PFSK-1 (cell line): ENCODE measurements at regions not wholly inside any gene's neighbourhood (a gene's known extent, or its start where the extent isn't known, plus 50 kb on each side); places are given as distances from the start of the nearest gene placed in this dataset.

Experiments used
- FOXP2 ChIP-seq: optimal IDR thresholded peaks from 2 replicates; pipeline ENCODE3; 2011; ENCODE audit warnings: borderline replicate concordance, control low read depth, inconsistent platforms; ENCODE audit not compliant: insufficient read depth; ENCODE audit errors: extremely low read length, extremely low read depth
- POLR2AphosphoS5 ChIP-seq: IDR thresholded peaks from 2 replicates; pipeline ENCODE4 v1.6.1; 2012; ENCODE audit warnings: low read depth, mild to moderate bottlenecking, control low read depth, low read length, moderate library complexity
- REST ChIP-seq, 2 experiments: IDR thresholded peaks; 2 replicates each; pipeline versions ENCODE4 v1.6.1 to v1.8.0; 2011 to 2012; ENCODE audit warnings: low read depth in 2 of 2, low read length in 2 of 2, control low read depth in 1 of 2, inconsistent platforms in 1 of 2, mild to moderate bottlenecking in 1 of 2, moderate library complexity in 1 of 2; ENCODE audit not compliant: insufficient read depth in 1 of 2
- SIN3A ChIP-seq: IDR thresholded peaks from 2 replicates; pipeline ENCODE4 v1.6.1; 2012; ENCODE audit warnings: mild to moderate bottlenecking, low read length, moderate library complexity, borderline replicate concordance; ENCODE audit not compliant: insufficient read depth
- TAF1 ChIP-seq: IDR thresholded peaks from 2 replicates; pipeline ENCODE4 v1.6.1; 2012; ENCODE audit warnings: low read length, control low read depth, borderline replicate concordance; ENCODE audit not compliant: insufficient read depth

- TF ChIP-seq FOXP2, result no peak
- TF ChIP-seq REST (IDR thresholded peaks at IDR 0.05; ENCODE audit: insufficient read depth in 1 of 2, low read depth in 2 of 2, low read length in 2 of 2), result no peak
- no peak for TF ChIP-seq TAF1
- no peak for TF ChIP-seq POLR2AphosphoS5
- no peak for TF ChIP-seq SIN3A
Observed at GRCh38 chr5:163815240-163815791, 309.9 kb downstream of the MAT2B start.

- TF ChIP-seq FOXP2, result no peak
- TF ChIP-seq SIN3A, result no peak
Observed at GRCh38 chr5:163821142-163821541, 315.7 kb downstream of the MAT2B start.

GRCh38 chr5:163822548-163822947 lies 317.1 kb downstream of the MAT2B start:
- no peak for TF ChIP-seq TAF1
- TF ChIP-seq FOXP2, result no peak
- no peak for TF ChIP-seq REST (IDR thresholded peaks at IDR 0.05; ENCODE audit: insufficient read depth in 1 of 2, low read depth in 2 of 2, low read length in 2 of 2)
- no peak for TF ChIP-seq SIN3A
- no peak for TF ChIP-seq POLR2AphosphoS5

- TF ChIP-seq TAF1 (no peak), POLR2AphosphoS5 (no peak), FOXP2 (no peak), REST (IDR thresholded peaks at IDR 0.05; ENCODE audit: insufficient read depth in 1 of 2, low read depth in 2 of 2, low read length in 2 of 2) (no peak), SIN3A (no peak)
Observed at GRCh38 chr5:163825661-163826060, 320.2 kb downstream of the MAT2B start.

- TF ChIP-seq FOXP2 (no peak), REST (IDR thresholded peaks at IDR 0.05; ENCODE audit: insufficient read depth in 1 of 2, low read depth in 2 of 2, low read length in 2 of 2) (no peak), SIN3A (no peak), TAF1 (no peak), POLR2AphosphoS5 (no peak)
Observed at GRCh38 chr5:163826201-163826600, 320.8 kb downstream of the MAT2B start.
